HEK293T (cell line): ENCODE measurements at regions not wholly inside any gene's neighbourhood (a gene's known extent, or its start where the extent isn't known, plus 50 kb on each side); places are given as distances from the start of the nearest gene placed in this dataset.

Experiments used
- CTCF ChIA-PET: fragments of 350-600 bp; formaldehyde crosslinking; extraction: SDS; loops from one replicate; lab custom pipeline; 2021; ENCODE audit warnings: antibody characterized with exemption, inconsistent platforms; lab: Yijun Ruan, JAX
- POLR2A ChIA-PET: fragments of 350-600 bp; formaldehyde crosslinking; extraction: SDS; loops from one replicate; lab custom pipeline; 2020; ENCODE audit warnings: antibody characterized with exemption, inconsistent platforms; lab: Yijun Ruan, JAX
- DNase-seq: peaks from one replicate; pipeline ENCODE4 v3.0.0; 2012; ENCODE audit warnings: mixed read lengths; ENCODE audit errors: extremely low spot score
- ARNT ChIP-seq: fragments of 450-650 bp; IDR thresholded peaks from 2 replicates; pipeline ENCODE4 v1.6.1; 2017; ENCODE audit warnings: mild to moderate bottlenecking
- BHLHE40 ChIP-seq: fragments of 450-650 bp; IDR thresholded peaks from 2 replicates; pipeline ENCODE4 v1.6.1; 2016; ENCODE audit warnings: mild to moderate bottlenecking, moderate library complexity, borderline replicate concordance
- CTBP1 ChIP-seq: fragments of 450-650 bp; IDR thresholded peaks from 2 replicates; pipeline ENCODE4 v1.6.1; 2016; ENCODE audit warnings: borderline replicate concordance
- ELF4 ChIP-seq: fragments of 450-650 bp; IDR thresholded peaks from 2 replicates; pipeline ENCODE4 v1.6.1; 2017; ENCODE audit warnings: antibody characterized with exemption
- FOXA1 ChIP-seq: fragments of 450-650 bp; IDR thresholded peaks from 2 replicates; pipeline ENCODE4 v1.6.1; 2016; ENCODE audit warnings: mild to moderate bottlenecking
- FOXK2 ChIP-seq: fragments of 450-650 bp; IDR thresholded peaks from 2 replicates; pipeline ENCODE4 v1.6.1; 2016; ENCODE audit warnings: mild to moderate bottlenecking
- FOXM1 ChIP-seq: fragments of 450-650 bp; IDR thresholded peaks from 2 replicates; pipeline ENCODE4 v1.6.1; 2017; ENCODE audit warnings: mild to moderate bottlenecking, borderline replicate concordance
- HDGF ChIP-seq: fragments of 450-650 bp; IDR thresholded peaks from 2 replicates; pipeline ENCODE4 v1.6.1; 2017; ENCODE audit warnings: antibody characterized with exemption, borderline replicate concordance
- L3MBTL2 ChIP-seq: fragments of 450-650 bp; conservative IDR thresholded peaks from 2 replicates; pipeline ENCODE4 v1.6.1; 2016; ENCODE audit warnings: mild to moderate bottlenecking
- LEF1 ChIP-seq: fragments of 450-650 bp; IDR thresholded peaks from 2 replicates; pipeline ENCODE4 v1.6.1; 2017; ENCODE audit warnings: mild to moderate bottlenecking, borderline replicate concordance
- NFRKB ChIP-seq: fragments of 450-650 bp; IDR thresholded peaks from 2 replicates; pipeline ENCODE4 v1.6.1; 2016; ENCODE audit warnings: mild to moderate bottlenecking, moderate library complexity
- PKNOX1 ChIP-seq: fragments of 450-650 bp; IDR thresholded peaks from 2 replicates; pipeline ENCODE4 v1.6.1; 2016
- SP1 ChIP-seq: fragments of 450-650 bp; IDR thresholded peaks from 2 replicates; pipeline ENCODE4 v1.6.1; 2017
- SUZ12 ChIP-seq: fragments of 450-650 bp; IDR thresholded peaks from 2 replicates; pipeline ENCODE4 v1.6.1; 2016; ENCODE audit warnings: mild to moderate bottlenecking
- TARDBP ChIP-seq: fragments of 450-650 bp; IDR thresholded peaks from 2 replicates; pipeline ENCODE4 v1.6.1; 2016
- ZNF384 ChIP-seq: fragments of 450-650 bp; IDR thresholded peaks from 2 replicates; pipeline ENCODE4 v1.6.1; 2016

- no peak for TF ChIP-seq FOXM1
- no peak for TF ChIP-seq HDGF
- no peak for TF ChIP-seq FOXK2
- TF ChIP-seq L3MBTL2: no peak
- no peak for TF ChIP-seq LEF1
- no peak for TF ChIP-seq SUZ12
- TF ChIP-seq BHLHE40: no peak
- TF ChIP-seq PKNOX1: no peak
- no peak for TF ChIP-seq FOXA1
- no peak for DNase-seq
- CTCF ChIA-PET: no interaction called here
- POLR2A ChIA-PET: no interaction called here
Observed at GRCh38 chr5:128627939-128628338, 89.9 kb upstream of the FBN2 start.

GRCh38 chr5:128629157-128629556, 91.1 kb upstream of the FBN2 start:
- CTCF ChIA-PET: no interaction called here
- TF ChIP-seq BHLHE40 (no peak), PKNOX1 (no peak), CTBP1 (no peak), ZNF384 (no peak), SP1 (no peak)
- POLR2A ChIA-PET: no interaction called here
- DNase-seq: no peak

- no peak for DNase-seq
- ChIA-PET POLR2A (no interaction called here), CTCF (no interaction called here)
- no peak for TF ChIP-seq TARDBP
- TF ChIP-seq ARNT: no peak
- TF ChIP-seq ZNF384: no peak
- no peak for TF ChIP-seq PKNOX1
- no peak for TF ChIP-seq CTBP1
- no peak for TF ChIP-seq LEF1
- no peak for TF ChIP-seq FOXM1
- TF ChIP-seq FOXA1: no peak
- no peak for TF ChIP-seq BHLHE40
Observed at GRCh38 chr5:128630121-128630520, 92.1 kb upstream of the FBN2 start.

- ChIA-PET CTCF (no interaction called here), POLR2A (no interaction called here)
- no peak for TF ChIP-seq TARDBP
- no peak for TF ChIP-seq NFRKB
- no peak for TF ChIP-seq LEF1
- no peak for TF ChIP-seq HDGF
- no peak for TF ChIP-seq BHLHE40
- TF ChIP-seq ARNT: no peak
- no peak for TF ChIP-seq FOXK2
- TF ChIP-seq ZNF384: no peak
- no peak for TF ChIP-seq SUZ12
- TF ChIP-seq SP1: no peak
- no peak for TF ChIP-seq PKNOX1
- no peak for TF ChIP-seq L3MBTL2
- no peak for TF ChIP-seq ELF4
- no peak for DNase-seq
Observed at GRCh38 chr5:128631771-128632170, 93.7 kb upstream of the FBN2 start.

GRCh38 chr5:128632264-128632663, 94.2 kb upstream of the FBN2 start:
- ChIA-PET CTCF (no interaction called here), POLR2A (no interaction called here)
- TF ChIP-seq PKNOX1 (peak; percentile 51; the same call in 1 of the 2 replicates), L3MBTL2 (no peak)
- no peak for DNase-seq

- CTCF ChIA-PET: no interaction called here
- no peak for TF ChIP-seq PKNOX1
- TF ChIP-seq HDGF: no peak
- no peak for TF ChIP-seq TARDBP
- TF ChIP-seq SP1: no peak
- no peak for TF ChIP-seq NFRKB
- no peak for TF ChIP-seq CTBP1
- TF ChIP-seq FOXA1: no peak
- no peak for TF ChIP-seq FOXK2
- no peak for TF ChIP-seq BHLHE40
- no peak for TF ChIP-seq LEF1
- TF ChIP-seq L3MBTL2: no peak
- no peak for TF ChIP-seq SUZ12
- no peak for TF ChIP-seq ARNT
- no peak for TF ChIP-seq ZNF384
- TF ChIP-seq FOXM1: no peak
- TF ChIP-seq ELF4: no peak
- POLR2A ChIA-PET: no interaction called here
- DNase-seq: no peak
Observed at GRCh38 chr5:128633901-128634300, 95.9 kb upstream of the FBN2 start.
